Upper lobe of left lung (tissue), 4 donors: ENCODE measurements at regions not wholly inside any gene's neighbourhood (a gene's known extent, or its start where the extent isn't known, plus 50 kb on each side); places are given as distances from the start of the nearest gene placed in this dataset.

ENCODE experiments used
- CTCF ChIP-seq, 6 experiments: fragments of 450-650 bp in 4 of 6; fragments of 200-600 bp in 2 of 6; sonication (generic) in 2 of 6; IDR thresholded peaks; one replicate each; pipeline ENCODE4 v1.5.1; 2016 to 2019; ENCODE audit warnings: antibody characterized with exemption in 6 of 6
- POLR2A ChIP-seq, 4 donors: fragments of 450-650 bp; IDR thresholded peaks; one replicate each; pipeline ENCODE4 v1.5.1; 2016 to 2017; ENCODE audit warnings: antibody characterized with exemption in 4 of 4, mild to moderate bottlenecking in 2 of 4
- POLR2AphosphoS5 ChIP-seq, 2 donors: sonication (generic); formaldehyde crosslinking; IDR thresholded peaks; one replicate each; pipeline ENCODE4 v1.5.1; 2017; ENCODE audit warnings: antibody characterized with exemption in 2 of 2

- TF ChIP-seq CTCF (IDR thresholded peaks at IDR 0.05) (no peak), POLR2AphosphoS5 (IDR thresholded peaks at IDR 0.05) (no peak), POLR2A (IDR thresholded peaks at IDR 0.05) (no peak)
Measured at GRCh38 chr12:90234472-90234871, 525.8 kb upstream of the ATP2B1 start.
